BE2C (cell line): ENCODE measurements at regions not wholly inside any gene's neighbourhood (a gene's known extent, or its start where the extent isn't known, plus 50 kb on each side); places are given as distances from the start of the nearest gene placed in this dataset.

Source experiments
- DNase-seq: peaks from one replicate; pipeline ENCODE4 v3.0.0-alpha.2; 2020
- H3K27me3 ChIP-seq: fragments of 250-450 bp; sonication (Bioruptor Pico); 2 replicates; pipeline ENCODE4 v1.5.1; 2020; ENCODE audit warnings: mild to moderate bottlenecking
- H3K36me3 ChIP-seq: fragments of 250-450 bp; sonication (Bioruptor Pico); 2 replicates; pipeline ENCODE4 v1.5.1; 2020; ENCODE audit warnings: mild to moderate bottlenecking
- H3K4me1 ChIP-seq: fragments of 250-450 bp; sonication (Bioruptor Pico); 2 replicates; pipeline ENCODE4 v1.5.1; 2020
- H3K4me3 ChIP-seq: 2 replicates; pipeline ENCODE4 v1.5.1; 2011; ENCODE audit warnings: low read depth, low read length
- H3K9me3 ChIP-seq: fragments of 250-450 bp; sonication (Bioruptor Pico); 2 replicates; pipeline ENCODE4 v1.5.1; 2020
- CTCF ChIP-seq: IDR thresholded peaks from 2 replicates; pipeline ENCODE4 v1.5.1; 2012; ENCODE audit warnings: mild to moderate bottlenecking, low read depth, low read length

GRCh38 chr5:93277051-93277450, 304.0 kb downstream of the NR2F1-AS1 start:
- H3K9me3 ChIP-seq: no peaks in the 10 kb centered on the region
- H3K4me1 ChIP-seq: peaks cover 24% of the 10 kb centered on the region
- no peak overlapping the region for H3K4me3 ChIP-seq
- no peaks in the 10 kb centered on the region for H3K36me3 ChIP-seq
- DNase-seq: no peak
- no peak for TF ChIP-seq CTCF
- no peaks in the 10 kb centered on the region for H3K27me3 ChIP-seq

- Histone ChIP-seq H3K36me3 (no peaks in the 10 kb centered on the region), H3K4me3 (no peak overlapping the region), H3K4me1 (peaks cover 7% of the 10 kb centered on the region), H3K9me3 (no peaks in the 10 kb centered on the region), H3K27me3 (no peaks in the 10 kb centered on the region)
- no peak for DNase-seq
- no peak for TF ChIP-seq CTCF
Observed at GRCh38 chr5:93275376-93275775, 305.6 kb downstream of the NR2F1-AS1 start.

GRCh38 chr5:93274291-93274690, 306.7 kb downstream of the NR2F1-AS1 start:
- H3K4me3 ChIP-seq: no peak overlapping the region
- no peak for TF ChIP-seq CTCF
- H3K36me3 ChIP-seq: no peaks in the 10 kb centered on the region
- H3K27me3 ChIP-seq: no peaks in the 10 kb centered on the region
- H3K4me1 ChIP-seq: no peaks in the 10 kb centered on the region
- H3K9me3 ChIP-seq: no peaks in the 10 kb centered on the region
- DNase-seq: no peak

- H3K9me3 ChIP-seq: no peaks in the 10 kb centered on the region
- no peaks in the 10 kb centered on the region for H3K36me3 ChIP-seq
- no peaks in the 10 kb centered on the region for H3K27me3 ChIP-seq
- TF ChIP-seq CTCF: no peak
- no peaks in the 10 kb centered on the region for H3K4me1 ChIP-seq
- no peak overlapping the region for H3K4me3 ChIP-seq
- DNase-seq: no peak
Observed at GRCh38 chr5:93273176-93273575, 307.8 kb downstream of the NR2F1-AS1 start.

- Histone ChIP-seq H3K4me1 (no peaks in the 10 kb centered on the region), H3K36me3 (no peaks in the 10 kb centered on the region), H3K4me3 (no peak overlapping the region), H3K9me3 (no peaks in the 10 kb centered on the region), H3K27me3 (no peaks in the 10 kb centered on the region)
- TF ChIP-seq CTCF: no peak
- no peak for DNase-seq
Observed at GRCh38 chr5:93272108-93272507, 308.9 kb downstream of the NR2F1-AS1 start.

- TF ChIP-seq CTCF: no peak
- Histone ChIP-seq H3K9me3 (no peaks in the 10 kb centered on the region), H3K27me3 (no peaks in the 10 kb centered on the region), H3K4me3 (no peak overlapping the region), H3K36me3 (no peaks in the 10 kb centered on the region), H3K4me1 (no peaks in the 10 kb centered on the region)
- DNase-seq: no peak
Observed at GRCh38 chr5:93267736-93268135, 313.3 kb downstream of the NR2F1-AS1 start.
